ENCODE measurements at regions not wholly inside any gene's neighbourhood (a gene's known extent, or its start where the extent isn't known, plus 50 kb on each side); places are given as distances from the start of the nearest gene placed in this dataset.

- no peak for TF ChIP-seq CTCF (IDR thresholded peaks at IDR 0.05; ENCODE audit: extremely low read depth, insufficient read depth, missing control alignments)
- no peak for DNase-seq (ENCODE audit: low spot score)
- in situ Hi-C loops (cut with MboI; ENCODE audit: low pct_unique_long_range_greater_than_20kb, low sequenced_read_pairs, unreplicated experiment): no loop called here
These were observed 367.6 kb downstream of the TXNL1 start for GRCh38 chr18:56270671-56271250.

DNA sequence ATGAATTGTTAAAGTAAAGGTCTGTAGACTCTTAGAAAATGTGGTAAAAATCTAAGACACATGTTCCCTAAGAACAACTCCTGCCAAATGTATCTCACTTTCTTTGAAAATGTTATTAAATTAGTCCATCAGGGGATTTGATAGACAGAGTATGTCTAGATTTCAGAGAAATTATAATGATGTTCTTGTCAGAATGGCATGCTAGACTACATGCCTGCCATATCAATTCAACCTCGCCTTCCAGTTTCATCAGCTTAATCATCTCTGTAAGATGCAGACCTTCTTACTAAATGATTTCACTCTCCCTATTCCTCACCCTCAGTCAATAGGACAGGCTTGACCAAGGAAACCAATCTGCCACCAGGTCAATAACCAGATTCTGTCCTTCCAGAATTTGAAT is 368.4 kb downstream of the TXNL1 start:
- in situ Hi-C loops (cut with MboI; ENCODE audit: low pct_unique_long_range_greater_than_20kb, low sequenced_read_pairs, unreplicated experiment): no loop called here
- no peak for TF ChIP-seq CTCF (IDR thresholded peaks at IDR 0.05; ENCODE audit: extremely low read depth, insufficient read depth, missing control alignments)
- DNase-seq (ENCODE audit: low spot score): no peak

DNA sequence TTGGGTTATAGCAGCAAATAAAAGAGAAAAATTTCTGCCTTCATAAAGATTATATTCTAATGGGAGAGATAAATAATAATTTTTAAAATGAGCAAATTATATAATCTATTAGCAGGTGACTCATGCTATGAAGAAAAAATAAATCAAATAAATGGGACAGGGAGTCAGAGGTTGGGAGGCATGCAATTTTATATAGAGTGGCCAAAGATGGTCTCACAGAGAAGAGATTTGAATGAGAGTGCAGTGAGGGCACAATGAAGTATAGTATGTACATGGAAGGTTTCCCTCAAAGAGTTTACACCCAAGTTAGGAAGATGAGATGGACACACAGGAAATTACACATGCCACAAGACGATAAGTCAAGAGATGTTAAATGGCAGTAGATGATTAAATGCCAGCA is 369.4 kb downstream of the TXNL1 start:
- no peak for TF ChIP-seq CTCF (IDR thresholded peaks at IDR 0.05; ENCODE audit: extremely low read depth, insufficient read depth, missing control alignments)
- DNase-seq (ENCODE audit: low spot score): no peak
- in situ Hi-C loops (cut with MboI; ENCODE audit: low pct_unique_long_range_greater_than_20kb, low sequenced_read_pairs, unreplicated experiment): no loop called here

- in situ Hi-C loops (cut with MboI; ENCODE audit: low pct_unique_long_range_greater_than_20kb, low sequenced_read_pairs, unreplicated experiment): no loop called here
- DNase-seq (ENCODE audit: low spot score): no peak
- no peak for TF ChIP-seq CTCF (IDR thresholded peaks at IDR 0.05; ENCODE audit: extremely low read depth, insufficient read depth, missing control alignments)
These were observed 371.1 kb downstream of the TXNL1 start for GRCh38 chr18:56267334-56267733.

DNA sequence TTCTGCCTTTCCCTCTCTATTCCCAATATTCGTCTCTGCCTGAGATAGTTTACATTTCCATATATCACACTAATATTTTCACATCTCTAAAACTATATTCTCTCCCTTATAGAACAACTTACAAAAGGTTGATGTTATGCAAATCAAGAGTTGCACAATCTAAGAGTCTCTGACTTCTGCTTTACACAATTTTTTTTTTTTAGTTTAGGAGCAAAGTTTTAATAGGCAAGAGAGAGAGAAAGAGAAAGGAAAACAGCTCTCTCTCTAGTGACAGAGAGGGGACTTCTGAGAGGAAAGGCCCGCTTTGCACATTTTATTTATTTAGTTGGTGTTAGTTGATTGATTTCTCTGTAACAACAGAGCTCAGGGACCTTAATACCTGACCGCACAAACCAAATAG is 380.2 kb downstream of the TXNL1 start:
- no peak for TF ChIP-seq CTCF (IDR thresholded peaks at IDR 0.05; ENCODE audit: extremely low read depth, insufficient read depth, missing control alignments)
- in situ Hi-C loops (cut with MboI; ENCODE audit: low pct_unique_long_range_greater_than_20kb, low sequenced_read_pairs, unreplicated experiment): no loop called here
- DNase-seq (ENCODE audit: low spot score): no peak

DNA sequence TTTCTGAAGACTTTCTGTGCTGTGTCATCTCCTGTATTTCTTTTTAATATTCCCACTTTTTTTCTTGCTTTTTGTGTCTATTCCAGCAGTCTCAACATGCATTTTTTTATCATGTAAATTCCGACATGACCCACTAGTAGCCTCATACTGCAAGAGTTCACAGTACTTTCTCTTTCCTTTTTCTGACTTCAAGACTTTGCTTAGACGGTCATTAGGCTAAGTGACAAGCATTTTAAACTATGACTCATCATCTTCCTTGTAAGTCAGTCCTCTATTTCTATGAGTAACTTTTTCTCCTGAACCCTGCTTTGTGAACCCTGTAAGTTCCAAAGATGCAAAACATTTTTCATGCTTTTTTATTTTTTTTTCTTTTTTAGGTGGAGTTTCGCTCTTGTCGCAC is 381.2 kb downstream of the TXNL1 start:
- DNase-seq (ENCODE audit: low spot score): no peak
- in situ Hi-C loops (cut with MboI; ENCODE audit: low pct_unique_long_range_greater_than_20kb, low sequenced_read_pairs, unreplicated experiment): no loop called here
- no peak for TF ChIP-seq CTCF (IDR thresholded peaks at IDR 0.05; ENCODE audit: extremely low read depth, insufficient read depth, missing control alignments)

DNA sequence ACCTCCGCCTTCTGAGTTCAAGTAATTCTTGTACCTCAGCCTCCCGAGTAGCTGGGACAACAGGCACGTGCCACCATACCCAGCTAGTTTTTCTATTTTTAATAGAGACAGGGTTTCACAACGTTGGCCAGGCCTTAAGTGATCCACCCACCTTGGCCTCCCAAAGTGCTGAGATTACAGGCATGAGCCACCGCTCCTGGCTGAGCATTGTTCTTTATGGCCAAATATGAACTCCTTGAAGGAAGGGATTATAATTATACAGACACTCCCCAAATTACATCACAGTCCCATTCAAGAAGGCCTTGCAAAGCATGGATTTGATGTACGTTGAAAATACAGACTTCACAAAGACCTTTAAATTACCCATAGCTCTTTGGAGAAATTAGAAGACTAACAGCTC is 381.7 kb downstream of the TXNL1 start:
- no peak for DNase-seq (ENCODE audit: low spot score)
- TF ChIP-seq CTCF (IDR thresholded peaks at IDR 0.05; ENCODE audit: extremely low read depth, insufficient read depth, missing control alignments): no peak
- in situ Hi-C loops (cut with MboI; ENCODE audit: low pct_unique_long_range_greater_than_20kb, low sequenced_read_pairs, unreplicated experiment): no loop called here
